ENCODE measurements at regions not wholly inside any gene's neighbourhood (a gene's known extent, or its start where the extent isn't known, plus 50 kb on each side); places are given as distances from the start of the nearest gene placed in this dataset.
"Not testable (repeated sequence)": the region's sequence is repeated elsewhere in the genome, so short reads cannot be mapped to it uniquely, and the experiment has no call there.

DNA sequence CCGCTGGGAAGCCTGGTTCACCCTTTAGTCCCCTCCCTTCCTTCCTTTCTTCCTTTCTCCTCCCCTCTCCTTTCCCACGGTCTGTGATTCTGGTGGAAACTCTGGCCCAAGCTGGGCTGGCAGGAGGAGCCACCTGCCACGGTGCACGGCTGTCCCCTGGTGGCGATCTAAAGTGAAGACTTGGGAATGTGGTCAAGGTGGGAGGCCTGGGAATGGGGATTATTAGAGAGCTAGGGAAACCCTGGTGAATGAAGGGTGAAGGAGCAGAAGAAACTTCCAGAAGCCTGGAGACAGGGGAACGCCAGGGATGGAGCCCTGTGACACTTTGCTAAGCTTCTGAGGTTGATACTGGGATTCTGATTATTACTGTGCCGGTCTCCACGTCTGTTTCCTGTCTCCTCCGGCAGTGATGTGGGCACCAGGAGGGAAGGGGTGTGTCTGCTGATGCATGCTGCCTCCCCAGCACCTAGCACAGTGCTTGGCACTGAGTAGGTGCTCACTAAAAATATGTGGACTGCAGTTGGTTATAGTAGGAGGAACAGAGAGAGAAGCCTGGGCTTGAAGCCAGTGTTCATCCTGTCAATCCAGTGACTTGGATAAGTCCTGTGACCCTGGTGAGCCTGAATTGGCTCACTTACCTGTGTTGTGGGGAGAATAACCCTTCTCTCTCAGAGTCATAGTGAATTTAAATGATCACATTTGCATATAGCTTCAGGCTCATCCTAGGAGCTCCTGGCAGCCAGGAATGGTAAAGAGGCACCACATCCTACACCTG is 71.2 kb upstream of the NBPF3 start:
- TF ChIP-seq POLR2A (IDR thresholded peaks at IDR 0.05) (no peak), EP300 (IDR thresholded peaks at IDR 0.05) (no peak), POLR2AphosphoS5 (IDR thresholded peaks at IDR 0.05) (no peak)
- TF ChIP-seq, protein P1, sequence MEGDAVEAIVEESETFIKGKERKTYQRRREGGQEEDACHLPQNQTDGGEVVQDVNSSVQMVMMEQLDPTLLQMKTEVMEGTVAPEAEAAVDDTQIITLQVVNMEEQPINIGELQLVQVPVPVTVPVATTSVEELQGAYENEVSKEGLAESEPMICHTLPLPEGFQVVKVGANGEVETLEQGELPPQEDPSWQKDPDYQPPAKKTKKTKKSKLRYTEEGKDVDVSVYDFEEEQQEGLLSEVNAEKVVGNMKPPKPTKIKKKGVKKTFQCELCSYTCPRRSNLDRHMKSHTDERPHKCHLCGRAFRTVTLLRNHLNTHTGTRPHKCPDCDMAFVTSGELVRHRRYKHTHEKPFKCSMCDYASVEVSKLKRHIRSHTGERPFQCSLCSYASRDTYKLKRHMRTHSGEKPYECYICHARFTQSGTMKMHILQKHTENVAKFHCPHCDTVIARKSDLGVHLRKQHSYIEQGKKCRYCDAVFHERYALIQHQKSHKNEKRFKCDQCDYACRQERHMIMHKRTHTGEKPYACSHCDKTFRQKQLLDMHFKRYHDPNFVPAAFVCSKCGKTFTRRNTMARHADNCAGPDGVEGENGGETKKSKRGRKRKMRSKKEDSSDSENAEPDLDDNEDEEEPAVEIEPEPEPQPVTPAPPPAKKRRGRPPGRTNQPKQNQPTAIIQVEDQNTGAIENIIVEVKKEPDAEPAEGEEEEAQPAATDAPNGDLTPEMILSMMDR (IDR thresholded peaks at IDR 0.05) = peak; percentile 85 to 97 (median 96)
- ATAC-seq (ENCODE audit: low FRiP score in 2 of 2) (peak; percentile 84 to 95), DNase-seq (peak; percentile 69 to 87)
- H3K27ac ChIP-seq = no peak overlapping the region
- H3K4me1 ChIP-seq = peaks cover 0 to 7% (median 2%) of the 10 kb centered on the region in 4 donors
- H3K36me3 ChIP-seq = no peaks in the 10 kb centered on the region
- WGBS, 2 donors = 21 to 24% methylated on average over 9 of the region's 9 CpGs
- no peaks in the 10 kb centered on the region for H3K9me3 ChIP-seq
- no peaks in the 10 kb centered on the region for H3K27me3 ChIP-seq
- no peak overlapping the region for H3K4me3 ChIP-seq

DNA sequence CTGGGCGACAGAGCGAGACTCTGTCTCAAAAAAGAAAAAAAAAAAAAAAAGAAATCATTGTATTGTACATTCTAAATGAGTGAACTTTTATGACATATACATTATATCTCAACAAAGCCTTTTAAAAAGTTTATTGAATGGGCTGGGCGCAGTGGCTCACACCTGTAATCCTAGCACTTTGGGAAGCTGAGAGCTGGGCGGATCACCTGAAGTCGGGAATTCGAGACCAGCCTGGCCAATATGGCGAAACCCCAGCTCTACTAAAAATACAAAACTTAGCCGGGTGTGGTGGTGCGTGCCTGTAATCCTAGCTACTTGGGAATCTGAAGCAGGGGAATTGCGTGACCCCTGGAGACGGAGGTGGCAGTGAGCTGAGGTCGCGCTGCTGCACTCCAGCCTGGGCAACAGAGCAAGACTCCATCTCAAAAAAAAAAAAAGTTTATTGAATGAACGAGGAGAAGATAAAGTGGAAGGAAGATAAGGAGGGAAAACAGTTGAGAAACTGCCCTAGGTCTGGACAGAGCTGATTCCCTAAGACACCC is 71.9 kb upstream of the NBPF3 start:
- DNase-seq; ATAC-seq (ENCODE audit: low FRiP score in 2 of 2); H3K4me1 ChIP-seq; H3K4me3 ChIP-seq; H3K27me3 ChIP-seq; H3K27ac ChIP-seq; H3K9me3 ChIP-seq; H3K36me3 ChIP-seq: not testable (repeated sequence)
- 52 to 56% methylated on average over 14 of the region's 14 CpGs for WGBS, 2 donors

DNA sequence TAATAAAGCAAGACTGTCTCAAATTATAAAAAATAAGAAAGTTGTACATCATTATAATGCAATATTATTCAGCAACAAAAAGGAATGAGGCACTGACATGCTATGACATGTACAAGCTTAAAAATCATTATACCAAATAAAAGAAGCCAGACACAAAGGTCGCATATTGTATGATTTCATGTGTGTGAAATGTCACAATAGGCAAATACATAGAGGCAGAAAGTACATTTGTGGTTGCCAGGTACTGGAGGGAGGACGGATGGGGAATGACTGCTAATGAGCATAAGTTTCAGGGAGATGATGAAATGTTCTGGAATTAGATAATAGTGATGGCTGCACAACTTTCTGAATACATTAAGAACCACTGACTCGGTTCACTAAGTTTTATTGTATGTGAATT is 73.6 kb upstream of the NBPF3 start:
- H3K27ac ChIP-seq = no peak overlapping the region
- 70 to 79% methylated on average over 3 of the region's 3 CpGs for WGBS, 2 donors
- ATAC-seq (ENCODE audit: low FRiP score in 2 of 2) = no peak
- H3K36me3 ChIP-seq = no peaks in the 10 kb centered on the region
- no peak for DNase-seq
- H3K4me1 ChIP-seq = peaks cover 0 to 7% (median 2%) of the 10 kb centered on the region in 4 donors
- no peaks in the 10 kb centered on the region for H3K27me3 ChIP-seq
- no peaks in the 10 kb centered on the region for H3K9me3 ChIP-seq
- no peak overlapping the region for H3K4me3 ChIP-seq
- TF ChIP-seq, protein P1 (IDR thresholded peaks at IDR 0.05) = no peak
- TF ChIP-seq EP300 (IDR thresholded peaks at IDR 0.05) (no peak), POLR2A (IDR thresholded peaks at IDR 0.05) (no peak), POLR2AphosphoS5 (IDR thresholded peaks at IDR 0.05) (no peak)

DNA sequence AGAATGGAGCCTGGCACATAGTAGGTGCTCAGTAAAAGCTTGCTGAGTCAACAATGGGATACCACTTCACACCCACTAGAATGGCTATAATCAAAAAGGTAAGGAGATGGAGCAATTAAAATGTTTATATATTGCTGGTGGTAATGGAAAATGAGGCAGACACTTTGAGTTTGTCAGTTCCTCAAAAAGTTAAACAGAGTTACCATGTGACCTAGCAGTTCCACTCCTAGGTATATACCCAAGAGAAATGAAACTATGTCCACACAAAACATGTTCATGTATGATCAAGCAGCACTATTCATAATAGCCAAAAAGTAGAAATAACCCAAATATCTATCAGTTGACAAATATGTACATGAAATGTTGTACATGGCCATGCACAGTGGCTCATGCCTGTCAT is 74.8 kb upstream of the ECE1 start:
- Histone ChIP-seq H3K9me3 (no peaks in the 10 kb centered on the region), H3K4me1 (peaks cover 0 to 7% (median 2%) of the 10 kb centered on the region in 4 donors), H3K27me3 (no peaks in the 10 kb centered on the region), H3K4me3 (no peak overlapping the region), H3K36me3 (no peaks in the 10 kb centered on the region), H3K27ac (no peak overlapping the region)
- no peak for ATAC-seq (ENCODE audit: low FRiP score in 2 of 2)
- TF ChIP-seq, protein P1 (IDR thresholded peaks at IDR 0.05) = no peak
- TF ChIP-seq POLR2AphosphoS5 (IDR thresholded peaks at IDR 0.05) (no peak), POLR2A (IDR thresholded peaks at IDR 0.05) (no peak), EP300 (IDR thresholded peaks at IDR 0.05) (no peak)
- DNase-seq = no peak

DNA sequence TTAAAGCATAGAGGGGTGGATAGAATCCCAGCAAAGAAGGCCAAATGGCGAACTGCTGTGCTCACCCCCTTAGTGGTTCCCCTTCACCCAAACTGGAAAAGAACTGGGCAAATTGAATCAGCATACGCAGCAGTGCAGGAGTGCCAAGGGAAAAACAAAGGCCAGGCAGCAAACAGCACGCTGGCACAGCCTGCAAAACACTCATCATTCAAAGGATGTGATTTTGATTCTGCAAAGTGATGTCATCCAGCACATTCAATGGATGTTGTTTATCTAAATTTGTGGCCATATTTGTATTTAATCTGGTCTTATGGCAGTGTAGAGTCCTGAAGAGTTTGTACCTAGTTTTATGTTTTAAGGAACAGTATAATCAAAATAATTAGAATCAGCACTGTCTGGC is 71.8 kb upstream of the ECE1 start:
- H3K4me3 ChIP-seq = no peak overlapping the region
- TF ChIP-seq, protein P1 (IDR thresholded peaks at IDR 0.05) = no peak
- TF ChIP-seq EP300 (IDR thresholded peaks at IDR 0.05) (no peak), POLR2AphosphoS5 (IDR thresholded peaks at IDR 0.05) (no peak), POLR2A (IDR thresholded peaks at IDR 0.05) (no peak)
- H3K27me3 ChIP-seq = no peaks in the 10 kb centered on the region
- DNase-seq (no peak), ATAC-seq (ENCODE audit: low FRiP score in 2 of 2) (no peak)
- H3K27ac ChIP-seq = no peak overlapping the region
- H3K36me3 ChIP-seq = no peaks in the 10 kb centered on the region
- no peaks in the 10 kb centered on the region for H3K4me1 ChIP-seq
- WGBS, 2 donors = 57 to 70% methylated on average over 3 of the region's 3 CpGs
- H3K9me3 ChIP-seq = no peaks in the 10 kb centered on the region
